Hepatocyte (in vitro differentiated cells): ENCODE measurements at regions not wholly inside any gene's neighbourhood (a gene's known extent, or its start where the extent isn't known, plus 50 kb on each side); places are given as distances from the start of the nearest gene placed in this dataset.

Experiments
- DNase-seq: peaks from one replicate; pipeline ENCODE4 v3.0.0-alpha.2; 2016; ENCODE audit warnings: low spot score
- H2AFZ ChIP-seq: fragments of 200-600 bp; sonication (generic); 2 replicates; pipeline ENCODE4 v1.6.0; 2016; ENCODE audit warnings: antibody characterized with exemption, mild to moderate bottlenecking
- H3K27ac ChIP-seq: fragments of 200-600 bp; sonication (generic); 2 replicates; pipeline ENCODE4 v1.5.1; 2016; ENCODE audit warnings: mild to moderate bottlenecking
- H3K27me3 ChIP-seq: fragments of 200-600 bp; sonication (generic); 2 replicates; pipeline ENCODE4 v1.6.1; 2016
- H3K36me3 ChIP-seq: fragments of 200-600 bp; sonication (generic); replicated peaks from 2 replicates; pipeline ENCODE4 v1.5.1; 2016; ENCODE audit warnings: low read depth; ENCODE audit not compliant: insufficient read depth
- H3K4me1 ChIP-seq: fragments of 200-600 bp; sonication (generic); 2 replicates; pipeline ENCODE4 v1.5.1; 2016; ENCODE audit warnings: mild to moderate bottlenecking, moderate library complexity; ENCODE audit not compliant: insufficient read depth
- H3K4me2 ChIP-seq: fragments of 200-600 bp; sonication (generic); 2 replicates; pipeline ENCODE4 v1.6.0; 2016
- H3K4me3 ChIP-seq: fragments of 200-600 bp; sonication (generic); 2 replicates; pipeline ENCODE4 v1.5.1; 2016; ENCODE audit warnings: mild to moderate bottlenecking
- H3K79me2 ChIP-seq: fragments of 200-600 bp; sonication (generic); 2 replicates; pipeline ENCODE4 v1.6.0; 2017; ENCODE audit warnings: mild to moderate bottlenecking
- H3K9me2 ChIP-seq: fragments of 200-600 bp; sonication (generic); replicated peaks from 2 replicates; pipeline ENCODE4 v1.6.0; 2017; ENCODE audit warnings: mild to moderate bottlenecking; ENCODE audit not compliant: insufficient read depth
- H3K9me3 ChIP-seq: fragments of 200-600 bp; sonication (generic); 2 replicates; pipeline ENCODE4 v1.5.1; 2016; ENCODE audit warnings: low read depth, mild to moderate bottlenecking
- H4K20me1 ChIP-seq: fragments of 200-600 bp; sonication (generic); 2 replicates; pipeline ENCODE4 v1.6.0; 2016; ENCODE audit warnings: mild to moderate bottlenecking; ENCODE audit not compliant: insufficient read depth, poor library complexity, severe bottlenecking
- EZH2 ChIP-seq: fragments of 200-600 bp; sonication (generic); IDR thresholded peaks from 2 replicates; pipeline ENCODE4 v1.6.1; 2016; ENCODE audit warnings: antibody characterized with exemption, mild to moderate bottlenecking, borderline replicate concordance
- EZH2phosphoT487 ChIP-seq: fragments of 200-600 bp; sonication (generic); IDR thresholded peaks from one replicate; pipeline ENCODE4 v1.6.1; 2018; ENCODE audit warnings: antibody characterized with exemption, mild to moderate bottlenecking, low read depth, moderate library complexity; ENCODE audit not compliant: unreplicated experiment, severe bottlenecking
- WGBS: methylation state at CpG from one replicate; pipeline ENCODE4 v1.1.6; 2016; ENCODE audit warnings: low lambda C conversion rate; ENCODE audit errors: missing lambda C conversion rate; 5-methylcytosine and 5-hydroxymethylcytosine counted together
- TF ChIP-seq, protein P1 (sequence below): fragments of 200-600 bp; sonication (generic); IDR thresholded peaks from 2 replicates; pipeline ENCODE4 v1.5.1; 2016; ENCODE audit warnings: antibody characterized with exemption, mild to moderate bottlenecking; ENCODE audit not compliant: poor library complexity

DNA sequence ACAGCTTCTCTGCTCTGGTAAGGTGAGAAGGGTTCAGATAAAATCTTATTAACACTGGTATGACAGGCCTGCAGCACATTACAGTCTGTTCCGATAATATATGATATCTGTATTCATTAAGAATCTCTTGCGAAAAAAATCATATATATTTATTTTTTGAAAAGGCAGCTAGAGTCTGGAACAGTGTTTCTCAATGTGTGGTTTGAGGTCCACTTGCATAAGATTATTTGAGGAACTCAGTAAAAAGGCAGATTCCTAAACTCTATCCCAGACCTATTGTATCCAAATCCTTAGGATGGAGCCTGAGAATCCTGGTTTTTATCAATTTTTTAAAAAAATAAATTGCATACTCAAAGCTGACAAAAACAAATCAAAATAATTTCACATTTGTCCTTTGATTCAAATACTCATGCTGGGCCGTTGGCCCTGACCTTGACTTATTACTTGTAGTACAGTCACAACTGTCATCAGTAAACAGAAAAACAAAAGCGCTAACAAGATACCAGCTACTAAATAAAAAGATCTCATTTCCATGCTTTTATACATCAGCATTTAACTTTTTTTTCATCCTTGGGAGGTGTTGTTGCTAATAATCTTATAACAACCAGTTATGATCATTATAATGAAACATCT, 60.6 kb downstream of the RGS2 start:
- WGBS, result 94% methylated on average over 4 of the region's 4 CpGs
- Histone ChIP-seq H3K79me2 (no peaks in the 10 kb centered on the region), H3K36me3 (no peaks in the 10 kb centered on the region)

DNA sequence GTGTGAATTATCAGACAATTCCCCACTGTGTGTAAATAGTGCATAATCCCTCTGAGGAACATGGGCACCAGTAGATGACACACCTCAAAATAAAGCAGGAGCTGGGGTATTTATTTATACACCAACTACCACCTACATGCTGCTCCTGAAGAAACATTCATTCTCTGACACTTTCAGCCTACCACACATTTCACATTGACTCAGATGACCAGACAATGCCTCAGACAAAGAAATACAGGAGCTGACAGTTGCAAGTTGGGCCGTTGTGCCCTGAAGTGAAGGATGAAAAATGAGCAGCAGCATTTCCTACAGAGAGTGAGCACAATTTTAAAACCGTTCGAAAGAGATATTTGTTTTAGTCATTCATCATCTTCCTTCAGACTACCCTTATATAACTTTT, 63.2 kb downstream of the RGS2 start:
- Histone ChIP-seq H3K27ac (no peak overlapping the region), H3K4me1 (no peaks in the 10 kb centered on the region), H3K36me3 (no peaks in the 10 kb centered on the region), H3K79me2 (no peaks in the 10 kb centered on the region), H3K27me3 (no peaks in the 10 kb centered on the region), H3K4me3 (no peak overlapping the region), H3K9me3 (no peaks in the 10 kb centered on the region), H3K9me2 (no peaks in the 10 kb centered on the region), H4K20me1 (no peaks in the 10 kb centered on the region), H3K4me2 (no peak overlapping the region), H2AFZ (no peak overlapping the region)
- no peak for TF ChIP-seq EZH2phosphoT487
- TF ChIP-seq, protein P1, sequence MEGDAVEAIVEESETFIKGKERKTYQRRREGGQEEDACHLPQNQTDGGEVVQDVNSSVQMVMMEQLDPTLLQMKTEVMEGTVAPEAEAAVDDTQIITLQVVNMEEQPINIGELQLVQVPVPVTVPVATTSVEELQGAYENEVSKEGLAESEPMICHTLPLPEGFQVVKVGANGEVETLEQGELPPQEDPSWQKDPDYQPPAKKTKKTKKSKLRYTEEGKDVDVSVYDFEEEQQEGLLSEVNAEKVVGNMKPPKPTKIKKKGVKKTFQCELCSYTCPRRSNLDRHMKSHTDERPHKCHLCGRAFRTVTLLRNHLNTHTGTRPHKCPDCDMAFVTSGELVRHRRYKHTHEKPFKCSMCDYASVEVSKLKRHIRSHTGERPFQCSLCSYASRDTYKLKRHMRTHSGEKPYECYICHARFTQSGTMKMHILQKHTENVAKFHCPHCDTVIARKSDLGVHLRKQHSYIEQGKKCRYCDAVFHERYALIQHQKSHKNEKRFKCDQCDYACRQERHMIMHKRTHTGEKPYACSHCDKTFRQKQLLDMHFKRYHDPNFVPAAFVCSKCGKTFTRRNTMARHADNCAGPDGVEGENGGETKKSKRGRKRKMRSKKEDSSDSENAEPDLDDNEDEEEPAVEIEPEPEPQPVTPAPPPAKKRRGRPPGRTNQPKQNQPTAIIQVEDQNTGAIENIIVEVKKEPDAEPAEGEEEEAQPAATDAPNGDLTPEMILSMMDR, result no peak
- no peak for TF ChIP-seq EZH2
- 85% methylated on average over 3 of the region's 3 CpGs for whole genome bisulfite sequencing
- DNase-seq, result no peak

More for the DNA sequence above, 60.6 kb downstream of the RGS2 start:
- no peak overlapping the region for H3K4me2 ChIP-seq
- no peak overlapping the region for H3K27ac ChIP-seq
- H2AFZ ChIP-seq, result no peak overlapping the region
- no peaks in the 10 kb centered on the region for H3K9me2 ChIP-seq
- H3K4me3 ChIP-seq, result no peak overlapping the region
- no peaks in the 10 kb centered on the region for H3K27me3 ChIP-seq
- H3K4me1 ChIP-seq, result no peaks in the 10 kb centered on the region
- H4K20me1 ChIP-seq, result no peaks in the 10 kb centered on the region
- DNase-seq, result no peak
- no peaks in the 10 kb centered on the region for H3K9me3 ChIP-seq
- TF ChIP-seq EZH2 (no peak), EZH2phosphoT487 (no peak)
- TF ChIP-seq, protein P1, result no peak

DNA sequence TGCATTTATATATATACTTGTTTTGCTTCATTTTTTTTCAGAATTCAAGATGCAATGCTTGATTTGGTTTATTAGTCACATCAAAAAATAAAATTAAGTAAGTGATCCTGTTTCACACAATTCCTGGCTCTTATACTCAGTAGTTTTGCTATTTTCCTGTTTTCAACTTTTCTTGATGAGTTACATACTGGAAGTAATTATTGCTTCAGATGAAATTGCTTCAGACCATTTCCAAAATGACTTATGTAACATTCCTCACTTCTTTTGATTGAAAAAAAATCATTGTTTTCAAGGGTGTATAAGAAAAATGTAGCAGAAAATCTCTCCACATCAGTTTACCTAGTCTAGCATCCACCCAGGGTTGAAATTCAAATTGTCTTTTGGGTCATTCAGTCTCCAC, 65.0 kb downstream of the RGS2 start:
- Histone ChIP-seq H4K20me1 (no peaks in the 10 kb centered on the region), H3K4me3 (no peak overlapping the region), H3K9me3 (no peaks in the 10 kb centered on the region), H3K4me2 (no peak overlapping the region), H3K9me2 (no peaks in the 10 kb centered on the region), H3K27ac (no peak overlapping the region), H3K27me3 (no peaks in the 10 kb centered on the region), H3K4me1 (no peaks in the 10 kb centered on the region), H2AFZ (no peak overlapping the region), H3K36me3 (no peaks in the 10 kb centered on the region), H3K79me2 (no peaks in the 10 kb centered on the region)
- DNase-seq, result no peak
- TF ChIP-seq EZH2phosphoT487, result no peak

DNA sequence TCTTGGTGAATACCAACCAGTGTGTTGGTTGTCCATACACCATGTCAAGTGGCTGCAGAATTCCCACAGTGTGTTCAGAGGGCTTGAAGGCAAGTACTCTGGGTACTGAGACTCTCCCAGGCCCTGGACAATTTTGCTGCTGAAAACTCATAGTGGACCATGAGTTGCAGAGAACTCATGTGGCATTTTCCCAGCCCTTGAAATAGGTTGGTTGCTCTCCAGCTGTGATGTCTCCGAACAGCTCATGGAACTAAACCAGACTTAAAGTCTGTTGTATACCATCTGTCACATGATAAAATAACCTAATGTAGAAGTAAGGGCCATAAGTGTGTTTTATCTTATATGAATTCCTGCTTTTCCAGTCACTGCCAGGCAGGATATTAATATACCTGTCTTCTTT, 67.8 kb downstream of the RGS2 start:
- Histone ChIP-seq H4K20me1 (no peaks in the 10 kb centered on the region), H3K36me3 (no peaks in the 10 kb centered on the region), H3K4me2 (no peak overlapping the region), H3K4me3 (no peak overlapping the region), H3K4me1 (no peaks in the 10 kb centered on the region), H3K27me3 (no peaks in the 10 kb centered on the region), H3K9me2 (no peaks in the 10 kb centered on the region), H2AFZ (no peak overlapping the region), H3K9me3 (no peaks in the 10 kb centered on the region), H3K27ac (no peak overlapping the region), H3K79me2 (no peaks in the 10 kb centered on the region)
- 68% methylated on average over 1 of the region's 1 CpG for WGBS
- no peak for DNase-seq
- TF ChIP-seq, protein P1, result no peak
- TF ChIP-seq EZH2phosphoT487 (no peak), EZH2 (no peak)
